HepG2 (cell line): ENCODE measurements at regions not wholly inside any gene's neighbourhood (a gene's known extent, or its start where the extent isn't known, plus 50 kb on each side); places are given as distances from the start of the nearest gene placed in this dataset.

Source experiments
- CEBPB ChIP-seq: IDR thresholded peaks from 2 replicates; pipeline ENCODE4 v1.6.1; 2011; ENCODE audit warnings: low read depth, low read length, improper control_type of control experiment, borderline replicate concordance
- ZNF20 ChIP-seq: sonication (generic); formaldehyde crosslinking; IDR thresholded peaks from 2 replicates; pipeline ENCODE4 v1.4.0; 2020; ENCODE audit warnings: mild to moderate bottlenecking, moderate library complexity, missing genetic modification reagents
- TF ChIP-seq, protein P1 (sequence below): sonication (generic); formaldehyde crosslinking; IDR thresholded peaks from 2 replicates; pipeline ENCODE4 v1.4.0; 2020; ENCODE audit warnings: mild to moderate bottlenecking, missing genetic modification reagents, borderline replicate concordance

DNA sequence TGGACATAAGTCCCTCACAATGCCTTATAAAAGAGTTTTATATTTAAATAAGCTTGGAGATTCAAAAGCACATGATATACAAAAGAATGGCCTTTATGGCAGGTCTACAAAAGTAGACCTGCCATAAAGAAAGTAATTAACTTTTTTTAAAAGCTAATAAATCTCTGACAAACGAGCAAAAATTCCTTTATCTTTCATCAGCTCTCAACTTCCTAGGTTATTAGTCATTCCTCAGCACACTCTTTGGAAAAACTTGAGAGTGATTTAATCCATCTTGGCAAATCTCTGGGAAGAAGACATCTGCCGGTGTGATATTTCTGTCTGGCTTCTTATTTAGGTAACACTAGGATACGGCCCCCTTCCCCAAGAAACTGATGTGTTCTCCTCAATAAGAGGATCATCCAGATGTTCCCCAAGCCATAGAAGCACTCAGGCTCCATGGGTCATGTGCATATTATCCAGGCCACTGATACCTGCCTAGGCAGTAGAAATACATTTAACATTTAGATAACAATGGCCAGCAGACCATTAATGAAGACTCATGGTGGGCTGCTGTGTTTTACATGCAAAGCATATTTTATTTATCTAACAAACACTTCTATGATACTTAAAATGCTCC is 372.7 kb downstream of the LIG4 start:
- no peak for TF ChIP-seq CEBPB
- TF ChIP-seq, protein P1, sequence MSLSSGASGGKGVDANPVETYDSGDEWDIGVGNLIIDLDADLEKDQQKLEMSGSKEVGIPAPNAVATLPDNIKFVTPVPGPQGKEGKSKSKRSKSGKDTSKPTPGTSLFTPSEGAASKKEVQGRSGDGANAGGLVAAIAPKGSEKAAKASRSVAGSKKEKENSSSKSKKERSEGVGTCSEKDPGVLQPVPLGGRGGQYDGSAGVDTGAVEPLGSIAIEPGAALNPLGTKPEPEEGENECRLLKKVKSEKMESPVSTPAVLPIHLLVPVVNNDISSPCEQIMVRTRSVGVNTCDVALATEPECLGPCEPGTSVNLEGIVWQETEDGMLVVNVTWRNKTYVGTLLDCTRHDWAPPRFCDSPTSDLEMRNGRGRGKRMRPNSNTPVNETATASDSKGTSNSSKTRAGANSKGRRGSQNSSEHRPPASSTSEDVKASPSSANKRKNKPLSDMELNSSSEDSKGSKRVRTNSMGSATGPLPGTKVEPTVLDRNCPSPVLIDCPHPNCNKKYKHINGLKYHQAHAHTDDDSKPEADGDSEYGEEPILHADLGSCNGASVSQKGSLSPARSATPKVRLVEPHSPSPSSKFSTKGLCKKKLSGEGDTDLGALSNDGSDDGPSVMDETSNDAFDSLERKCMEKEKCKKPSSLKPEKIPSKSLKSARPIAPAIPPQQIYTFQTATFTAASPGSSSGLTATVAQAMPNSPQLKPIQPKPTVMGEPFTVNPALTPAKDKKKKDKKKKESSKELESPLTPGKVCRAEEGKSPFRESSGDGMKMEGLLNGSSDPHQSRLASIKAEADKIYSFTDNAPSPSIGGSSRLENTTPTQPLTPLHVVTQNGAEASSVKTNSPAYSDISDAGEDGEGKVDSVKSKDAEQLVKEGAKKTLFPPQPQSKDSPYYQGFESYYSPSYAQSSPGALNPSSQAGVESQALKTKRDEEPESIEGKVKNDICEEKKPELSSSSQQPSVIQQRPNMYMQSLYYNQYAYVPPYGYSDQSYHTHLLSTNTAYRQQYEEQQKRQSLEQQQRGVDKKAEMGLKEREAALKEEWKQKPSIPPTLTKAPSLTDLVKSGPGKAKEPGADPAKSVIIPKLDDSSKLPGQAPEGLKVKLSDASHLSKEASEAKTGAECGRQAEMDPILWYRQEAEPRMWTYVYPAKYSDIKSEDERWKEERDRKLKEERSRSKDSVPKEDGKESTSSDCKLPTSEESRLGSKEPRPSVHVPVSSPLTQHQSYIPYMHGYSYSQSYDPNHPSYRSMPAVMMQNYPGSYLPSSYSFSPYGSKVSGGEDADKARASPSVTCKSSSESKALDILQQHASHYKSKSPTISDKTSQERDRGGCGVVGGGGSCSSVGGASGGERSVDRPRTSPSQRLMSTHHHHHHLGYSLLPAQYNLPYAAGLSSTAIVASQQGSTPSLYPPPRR (CRISPR knock-in tag) = no peak
- no peak for TF ChIP-seq ZNF20
